ENCODE measurements at regions not wholly inside any gene's neighbourhood (a gene's known extent, or its start where the extent isn't known, plus 50 kb on each side); places are given as distances from the start of the nearest gene placed in this dataset.

GRCh38 chr21:32090956-32091355 is 187.9 kb downstream of the MIS18A start:
- no peaks in the 10 kb centered on the region for H3K27me3 ChIP-seq (ENCODE audit: control insufficient read depth in 1 of 2, insufficient read depth in 2 of 2, low read length in 2 of 2)
- WGBS (ENCODE audit: low lambda C conversion rate) = 71% methylated on average over 3 of the region's 3 CpGs
- BruUV-seq (replicated peaks) = no TSS peak
- no peak overlapping the region for H3K4me3 ChIP-seq (replicated peaks in 1 of 3; ENCODE audit: insufficient read depth in 1 of 3, low read depth in 2 of 3, low read length in 3 of 3)
- TF ChIP-seq SIN3A (IDR thresholded peaks at IDR 0.05; ENCODE audit: borderline replicate concordance, low read depth, low read length) (no peak), ATF6 (CRISPR knock-in tag; conservative IDR thresholded peaks at IDR 0.05) (no peak), THAP11 (CRISPR knock-in tag; IDR thresholded peaks at IDR 0.05) (no peak), ZNF615 (CRISPR knock-in tag; IDR thresholded peaks at IDR 0.05; ENCODE audit: borderline replicate concordance) (no peak), SP1 (IDR thresholded peaks at IDR 0.05) (no peak), SP1 (CRISPR knock-in tag; IDR thresholded peaks at IDR 0.05) (no peak), TEAD3 (CRISPR knock-in tag; optimal IDR thresholded peaks at IDR 0.05; ENCODE audit: borderline replicate concordance) (no peak), TBP (CRISPR knock-in tag; IDR thresholded peaks at IDR 0.05) (no peak), HNF1A (IDR thresholded peaks at IDR 0.05; ENCODE audit: low read depth) (no peak), HNF1A (CRISPR knock-in tag; IDR thresholded peaks at IDR 0.05; ENCODE audit: borderline replicate concordance) (no peak), ZNF207 (IDR thresholded peaks at IDR 0.05; ENCODE audit: borderline replicate concordance) (no peak), ZNF703 (CRISPR knock-in tag; IDR thresholded peaks at IDR 0.05; ENCODE audit: borderline replicate concordance) (no peak), SMARCC2 (IDR thresholded peaks at IDR 0.05) (no peak), SNAPC2 (CRISPR knock-in tag; IDR thresholded peaks at IDR 0.05) (no peak), ZSCAN12 (CRISPR knock-in tag; IDR thresholded peaks at IDR 0.05) (no peak), TOE1 (CRISPR knock-in tag; IDR thresholded peaks at IDR 0.05) (no peak), KAT8 (CRISPR knock-in tag; IDR thresholded peaks at IDR 0.05) (no peak)
- no peaks in the 10 kb centered on the region for H3K79me2 ChIP-seq (ENCODE audit: insufficient read depth, low read length)
- peaks cover 13% of the 10 kb centered on the region; the same call in 1 of the 2 replicates for H3K4me1 ChIP-seq (ENCODE audit: insufficient read depth, low read length)
- H4K20me1 ChIP-seq (ENCODE audit: insufficient read depth, low read length) = no peaks in the 10 kb centered on the region
- ChIA-PET CTCF (ENCODE audit: low intra/inter-chr PET ratio, low total read pairs) (no interaction called here), POLR2A (no interaction called here)
- no peaks in the 10 kb centered on the region for H3K9me3 ChIP-seq (ENCODE audit: low read length)
- no peak overlapping the region for H3K9ac ChIP-seq (ENCODE audit: insufficient read depth, low read depth, low read length)
- DNase-seq (ENCODE audit: low spot score) (no peak), FAIRE-seq (no peak), ATAC-seq (no peak)
- H3K36me3 ChIP-seq (replicated peaks in 1 of 2; ENCODE audit: control insufficient read depth in 1 of 2, insufficient read depth in 2 of 2, low read length in 2 of 2) = no peaks in the 10 kb centered on the region
- intact Hi-C loops (cut with micrococcal nuclease; ENCODE audit: unreplicated experiment) (no loop called here), in situ Hi-C loops (cut with HindIII; ENCODE audit: extremely low pct_ligation_motif_present, low pct_unique_long_range_greater_than_20kb) (no loop called here)
- no peak overlapping the region for H3K27ac ChIP-seq (ENCODE audit: extremely low read length, insufficient read depth, low read length)
- H3K4me2 ChIP-seq (ENCODE audit: low read depth, low read length) = no peak overlapping the region
- no peak overlapping the region for H2AFZ ChIP-seq (ENCODE audit: low read length)
